ENCODE measurements at regions not wholly inside any gene's neighbourhood (a gene's known extent, or its start where the extent isn't known, plus 50 kb on each side); places are given as distances from the start of the nearest gene placed in this dataset.

DNA sequence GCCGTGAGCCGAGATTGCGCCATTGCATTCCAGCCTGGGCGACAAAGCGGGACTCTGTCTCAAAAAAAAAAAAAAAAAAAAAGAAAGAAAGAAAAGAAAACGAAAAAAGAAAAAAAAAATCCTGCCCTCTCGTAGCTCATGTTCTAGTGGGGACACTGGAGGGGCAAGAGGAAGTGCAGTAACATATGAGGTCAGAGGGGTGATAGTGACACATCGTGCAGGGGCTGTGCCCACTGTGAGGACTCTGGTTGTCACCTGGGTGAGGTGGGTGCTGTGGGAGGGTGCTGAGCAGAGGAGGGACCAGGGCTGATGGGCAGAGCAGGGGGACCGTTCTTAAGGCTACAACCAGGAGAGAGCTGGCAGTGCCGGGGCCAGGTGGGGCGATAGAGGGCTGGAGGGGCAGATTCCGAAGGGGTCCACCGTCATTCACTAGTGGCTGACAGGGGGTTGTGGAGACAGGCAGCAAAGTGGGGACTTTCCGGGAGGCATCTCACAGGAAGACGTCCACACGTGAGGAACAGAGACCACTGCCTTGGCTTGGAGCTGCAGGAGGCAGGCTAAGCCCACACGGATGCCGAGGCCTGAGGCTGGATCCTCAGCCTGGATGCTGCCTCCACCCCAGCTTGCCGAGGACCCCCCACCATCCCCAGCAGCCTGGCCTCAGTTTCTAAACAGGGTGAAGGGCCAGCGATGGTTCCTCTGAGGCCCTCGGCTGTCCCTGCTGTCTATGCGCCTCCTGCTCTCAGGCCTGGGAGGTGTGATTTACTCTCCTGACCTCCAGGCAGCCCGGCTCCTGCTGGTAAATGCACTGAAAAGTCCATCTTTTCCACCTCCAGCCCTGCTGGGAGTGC lies 154.3 kb upstream of the IQSEC1 start:
- no peak for DNase-seq
- no peaks in the 10 kb centered on the region for H3K4me1 ChIP-seq (ENCODE audit: insufficient read depth, low read length)
- intact Hi-C loops (cut with DNase I, micrococcal nuclease): no loop called here
- H3K4me3 ChIP-seq (ENCODE audit: low read length): no peak overlapping the region
- POLR2A ChIA-PET: no interaction called here
- TF ChIP-seq, protein P1, sequence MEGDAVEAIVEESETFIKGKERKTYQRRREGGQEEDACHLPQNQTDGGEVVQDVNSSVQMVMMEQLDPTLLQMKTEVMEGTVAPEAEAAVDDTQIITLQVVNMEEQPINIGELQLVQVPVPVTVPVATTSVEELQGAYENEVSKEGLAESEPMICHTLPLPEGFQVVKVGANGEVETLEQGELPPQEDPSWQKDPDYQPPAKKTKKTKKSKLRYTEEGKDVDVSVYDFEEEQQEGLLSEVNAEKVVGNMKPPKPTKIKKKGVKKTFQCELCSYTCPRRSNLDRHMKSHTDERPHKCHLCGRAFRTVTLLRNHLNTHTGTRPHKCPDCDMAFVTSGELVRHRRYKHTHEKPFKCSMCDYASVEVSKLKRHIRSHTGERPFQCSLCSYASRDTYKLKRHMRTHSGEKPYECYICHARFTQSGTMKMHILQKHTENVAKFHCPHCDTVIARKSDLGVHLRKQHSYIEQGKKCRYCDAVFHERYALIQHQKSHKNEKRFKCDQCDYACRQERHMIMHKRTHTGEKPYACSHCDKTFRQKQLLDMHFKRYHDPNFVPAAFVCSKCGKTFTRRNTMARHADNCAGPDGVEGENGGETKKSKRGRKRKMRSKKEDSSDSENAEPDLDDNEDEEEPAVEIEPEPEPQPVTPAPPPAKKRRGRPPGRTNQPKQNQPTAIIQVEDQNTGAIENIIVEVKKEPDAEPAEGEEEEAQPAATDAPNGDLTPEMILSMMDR (IDR thresholded peaks at IDR 0.05): no peak
- Mint-ChIP-seq H3K36me3 (ENCODE audit: low read depth) (no peaks in the 10 kb centered on the region), H3K4me1 (ENCODE audit: low read depth) (no peaks in the 10 kb centered on the region), H3K4me3 (no peak overlapping the region), H3K27me3 (no peaks in the 10 kb centered on the region), H3K9me3 (no peaks in the 10 kb centered on the region), H3K27ac (no peak overlapping the region)
- no peak overlapping the region for H3K27ac ChIP-seq (ENCODE audit: low read depth in 1 of 2, low read length in 2 of 2)
- no peak for ATAC-seq (ENCODE audit: poor library complexity)
- no peaks in the 10 kb centered on the region for H3K27me3 ChIP-seq (ENCODE audit: control insufficient read depth in 1 of 2, insufficient read depth in 2 of 2, low read length in 2 of 2)
- no peaks in the 10 kb centered on the region for H3K9me3 ChIP-seq (ENCODE audit: control insufficient read depth in 1 of 2, insufficient read depth in 1 of 2, low read length in 2 of 2)
- H3K36me3 ChIP-seq (ENCODE audit: insufficient read depth, low read length): no peaks in the 10 kb centered on the region
- CTCF ChIA-PET: no interaction called here

DNA sequence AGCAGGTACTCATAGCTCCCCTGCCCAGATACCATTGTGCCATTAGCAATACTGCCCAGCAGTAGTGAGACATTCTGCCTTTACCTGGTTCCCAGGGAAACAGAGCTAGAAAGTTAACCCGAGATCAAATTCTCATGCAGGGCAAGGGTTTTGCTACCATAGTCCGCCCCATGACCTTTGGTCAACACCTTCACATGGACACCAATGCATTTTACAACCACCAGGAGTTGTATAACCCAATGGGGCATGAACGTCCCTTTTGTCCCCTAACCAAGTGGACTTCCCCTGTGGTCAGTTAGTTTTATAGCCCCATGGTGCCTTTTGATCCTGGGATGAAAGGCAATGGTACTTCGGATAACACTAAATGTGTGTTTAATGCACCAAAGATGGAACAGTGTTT lies 151.7 kb upstream of the IQSEC1 start:
- no peaks in the 10 kb centered on the region for H3K9me3 Mint-ChIP-seq
- ATAC-seq (ENCODE audit: poor library complexity) (no peak), DNase-seq (no peak)
- CTCF ChIA-PET: no interaction called here
- Histone ChIP-seq H3K9me3 (ENCODE audit: control insufficient read depth in 1 of 2, insufficient read depth in 1 of 2, low read length in 2 of 2) (no peaks in the 10 kb centered on the region), H3K27me3 (ENCODE audit: control insufficient read depth in 1 of 2, insufficient read depth in 2 of 2, low read length in 2 of 2) (no peaks in the 10 kb centered on the region), H3K4me1 (ENCODE audit: insufficient read depth, low read length) (no peaks in the 10 kb centered on the region), H3K36me3 (ENCODE audit: insufficient read depth, low read length) (no peaks in the 10 kb centered on the region), H3K4me3 (ENCODE audit: low read length) (no peak overlapping the region), H3K27ac (ENCODE audit: low read depth in 1 of 2, low read length in 2 of 2) (no peak overlapping the region)
- H3K4me1 Mint-ChIP-seq (ENCODE audit: low read depth): no peaks in the 10 kb centered on the region
- intact Hi-C loops (cut with DNase I, micrococcal nuclease): no loop called here
- TF ChIP-seq, protein P1 (IDR thresholded peaks at IDR 0.05): no peak
- POLR2A ChIA-PET: no interaction called here
- no peaks in the 10 kb centered on the region for H3K27me3 Mint-ChIP-seq
- no peak overlapping the region for H3K27ac Mint-ChIP-seq
- no peaks in the 10 kb centered on the region for H3K36me3 Mint-ChIP-seq (ENCODE audit: low read depth)
- H3K4me3 Mint-ChIP-seq: no peak overlapping the region

DNA sequence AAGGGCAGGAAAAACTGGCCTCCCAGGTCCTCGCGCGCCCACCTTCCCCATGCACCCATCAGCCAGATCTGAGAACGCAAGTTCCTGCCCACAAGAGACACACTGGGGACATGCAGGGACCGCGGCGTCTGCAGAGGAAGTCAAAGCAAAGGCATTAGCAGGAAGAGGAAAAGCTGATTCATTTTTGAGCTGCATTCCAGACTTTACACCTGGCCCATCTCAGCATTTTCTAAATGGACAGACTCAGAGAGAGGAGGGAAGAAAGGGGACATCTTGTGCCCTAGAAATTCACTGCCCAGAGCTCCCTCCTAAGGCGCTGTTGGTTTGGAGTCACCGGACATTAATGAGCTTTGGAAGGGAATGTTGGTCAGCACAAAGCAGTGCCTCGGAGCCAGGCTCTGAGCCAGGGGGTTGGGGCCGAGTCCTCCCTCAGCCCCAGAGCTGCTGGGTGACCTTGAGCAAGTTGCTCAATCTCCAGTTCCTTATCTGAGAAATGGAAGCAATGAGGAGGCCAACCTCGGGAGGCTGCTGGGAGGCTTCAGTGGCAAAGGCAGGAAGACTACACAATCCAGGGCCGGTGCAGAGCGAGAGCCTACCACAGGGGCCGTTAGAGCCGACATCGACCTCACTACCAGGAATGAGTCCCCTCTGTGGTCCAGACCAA lies 150.5 kb upstream of the IQSEC1 start:
- DNase-seq: no peak

More for the DNA sequence above, 150.5 kb upstream of the IQSEC1 start:
- TF ChIP-seq, protein P1 (IDR thresholded peaks at IDR 0.05): no peak
- Mint-ChIP-seq H3K27me3 (no peaks in the 10 kb centered on the region), H3K4me1 (ENCODE audit: low read depth) (no peaks in the 10 kb centered on the region), H3K9me3 (no peaks in the 10 kb centered on the region), H3K36me3 (ENCODE audit: low read depth) (no peaks in the 10 kb centered on the region), H3K4me3 (no peak overlapping the region), H3K27ac (no peak overlapping the region)
- CTCF ChIA-PET: no interaction called here
- Histone ChIP-seq H3K9me3 (ENCODE audit: control insufficient read depth in 1 of 2, insufficient read depth in 1 of 2, low read length in 2 of 2) (no peaks in the 10 kb centered on the region), H3K4me1 (ENCODE audit: insufficient read depth, low read length) (no peaks in the 10 kb centered on the region), H3K4me3 (ENCODE audit: low read length) (no peak overlapping the region), H3K27ac (ENCODE audit: low read depth in 1 of 2, low read length in 2 of 2) (no peak overlapping the region), H3K27me3 (ENCODE audit: control insufficient read depth in 1 of 2, insufficient read depth in 2 of 2, low read length in 2 of 2) (no peaks in the 10 kb centered on the region), H3K36me3 (ENCODE audit: insufficient read depth, low read length) (no peaks in the 10 kb centered on the region)
- intact Hi-C loops (cut with DNase I, micrococcal nuclease): no loop called here
- POLR2A ChIA-PET: no interaction called here
- no peak for ATAC-seq (ENCODE audit: poor library complexity)
